Liver (tissue), 3 donors: ENCODE measurements at regions not wholly inside any gene's neighbourhood (a gene's known extent, or its start where the extent isn't known, plus 50 kb on each side); places are given as distances from the start of the nearest gene placed in this dataset.

Source experiments
- GABPA ChIP-seq, 2 donors: IDR thresholded peaks in 1 of 2; conservative IDR thresholded peaks in 1 of 2; 2 replicates each; pipeline ENCODE4 v1.6.1; 2016; ENCODE audit warnings: antibody characterized with exemption in 2 of 2, mild to moderate bottlenecking in 1 of 2, moderate library complexity in 1 of 2
- TAF1 ChIP-seq: conservative IDR thresholded peaks from 2 replicates; pipeline ENCODE4 v1.6.1; 2016; ENCODE audit warnings: antibody characterized with exemption, mild to moderate bottlenecking
- TF ChIP-seq, protein P1 (sequence below): fragments of 150-350 bp; IDR thresholded peaks from 2 replicates; pipeline ENCODE4 v1.5.1; 2017; ENCODE audit warnings: improper control_type of control experiment, low read depth, low read length; ENCODE audit not compliant: missing input control
- TF ChIP-seq, protein P2 (sequence below): IDR thresholded peaks from 2 replicates; pipeline ENCODE4 v1.6.1; 2016; ENCODE audit warnings: antibody characterized with exemption, mild to moderate bottlenecking
- donor health status: healthy.
- donor health status: healthy.

- TF ChIP-seq, protein P1, sequence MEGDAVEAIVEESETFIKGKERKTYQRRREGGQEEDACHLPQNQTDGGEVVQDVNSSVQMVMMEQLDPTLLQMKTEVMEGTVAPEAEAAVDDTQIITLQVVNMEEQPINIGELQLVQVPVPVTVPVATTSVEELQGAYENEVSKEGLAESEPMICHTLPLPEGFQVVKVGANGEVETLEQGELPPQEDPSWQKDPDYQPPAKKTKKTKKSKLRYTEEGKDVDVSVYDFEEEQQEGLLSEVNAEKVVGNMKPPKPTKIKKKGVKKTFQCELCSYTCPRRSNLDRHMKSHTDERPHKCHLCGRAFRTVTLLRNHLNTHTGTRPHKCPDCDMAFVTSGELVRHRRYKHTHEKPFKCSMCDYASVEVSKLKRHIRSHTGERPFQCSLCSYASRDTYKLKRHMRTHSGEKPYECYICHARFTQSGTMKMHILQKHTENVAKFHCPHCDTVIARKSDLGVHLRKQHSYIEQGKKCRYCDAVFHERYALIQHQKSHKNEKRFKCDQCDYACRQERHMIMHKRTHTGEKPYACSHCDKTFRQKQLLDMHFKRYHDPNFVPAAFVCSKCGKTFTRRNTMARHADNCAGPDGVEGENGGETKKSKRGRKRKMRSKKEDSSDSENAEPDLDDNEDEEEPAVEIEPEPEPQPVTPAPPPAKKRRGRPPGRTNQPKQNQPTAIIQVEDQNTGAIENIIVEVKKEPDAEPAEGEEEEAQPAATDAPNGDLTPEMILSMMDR, result no peak
- TF ChIP-seq TAF1 (no peak), GABPA (IDR thresholded peaks at IDR 0.05 in 1 of 2, conservative IDR thresholded peaks at IDR 0.05 in 1 of 2) (no peak)
- TF ChIP-seq, protein P2, sequence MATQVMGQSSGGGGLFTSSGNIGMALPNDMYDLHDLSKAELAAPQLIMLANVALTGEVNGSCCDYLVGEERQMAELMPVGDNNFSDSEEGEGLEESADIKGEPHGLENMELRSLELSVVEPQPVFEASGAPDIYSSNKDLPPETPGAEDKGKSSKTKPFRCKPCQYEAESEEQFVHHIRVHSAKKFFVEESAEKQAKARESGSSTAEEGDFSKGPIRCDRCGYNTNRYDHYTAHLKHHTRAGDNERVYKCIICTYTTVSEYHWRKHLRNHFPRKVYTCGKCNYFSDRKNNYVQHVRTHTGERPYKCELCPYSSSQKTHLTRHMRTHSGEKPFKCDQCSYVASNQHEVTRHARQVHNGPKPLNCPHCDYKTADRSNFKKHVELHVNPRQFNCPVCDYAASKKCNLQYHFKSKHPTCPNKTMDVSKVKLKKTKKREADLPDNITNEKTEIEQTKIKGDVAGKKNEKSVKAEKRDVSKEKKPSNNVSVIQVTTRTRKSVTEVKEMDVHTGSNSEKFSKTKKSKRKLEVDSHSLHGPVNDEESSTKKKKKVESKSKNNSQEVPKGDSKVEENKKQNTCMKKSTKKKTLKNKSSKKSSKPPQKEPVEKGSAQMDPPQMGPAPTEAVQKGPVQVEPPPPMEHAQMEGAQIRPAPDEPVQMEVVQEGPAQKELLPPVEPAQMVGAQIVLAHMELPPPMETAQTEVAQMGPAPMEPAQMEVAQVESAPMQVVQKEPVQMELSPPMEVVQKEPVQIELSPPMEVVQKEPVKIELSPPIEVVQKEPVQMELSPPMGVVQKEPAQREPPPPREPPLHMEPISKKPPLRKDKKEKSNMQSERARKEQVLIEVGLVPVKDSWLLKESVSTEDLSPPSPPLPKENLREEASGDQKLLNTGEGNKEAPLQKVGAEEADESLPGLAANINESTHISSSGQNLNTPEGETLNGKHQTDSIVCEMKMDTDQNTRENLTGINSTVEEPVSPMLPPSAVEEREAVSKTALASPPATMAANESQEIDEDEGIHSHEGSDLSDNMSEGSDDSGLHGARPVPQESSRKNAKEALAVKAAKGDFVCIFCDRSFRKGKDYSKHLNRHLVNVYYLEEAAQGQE, result no peak
These were observed 120.3 kb downstream of the MRM1 start for GRCh38 chr17:36721560-36722120.
